ENCODE measurements at regions not wholly inside any gene's neighbourhood (a gene's known extent, or its start where the extent isn't known, plus 50 kb on each side); places are given as distances from the start of the nearest gene placed in this dataset.

GRCh38 chr7:52980129-52980528 lies 55.3 kb upstream of the POM121L12 start:
- DNase-seq (ENCODE audit: low spot score) = no peak

GRCh38 chr7:52973126-52973525 lies 62.3 kb upstream of the POM121L12 start:
- DNase-seq (ENCODE audit: low spot score) = no peak

- no peak for DNase-seq (ENCODE audit: low spot score)
Measured at GRCh38 chr7:52962402-52963076, 72.9 kb upstream of the POM121L12 start.

GRCh38 chr7:52961084-52961483 lies 74.3 kb upstream of the POM121L12 start:
- no peak for DNase-seq (ENCODE audit: low spot score)

GRCh38 chr7:52959878-52960660 lies 75.4 kb upstream of the POM121L12 start:
- no peak for DNase-seq (ENCODE audit: low spot score)

GRCh38 chr7:52959336-52959735 lies 76.1 kb upstream of the POM121L12 start:
- no peak for DNase-seq (ENCODE audit: low spot score)

- no peak for DNase-seq (ENCODE audit: low spot score)
Measured at GRCh38 chr7:52958621-52959140, 76.8 kb upstream of the POM121L12 start.

GRCh38 chr7:52956379-52956915 lies 79.0 kb upstream of the POM121L12 start:
- DNase-seq (ENCODE audit: low spot score) = no peak

GRCh38 chr7:52955522-52955921 lies 79.9 kb upstream of the POM121L12 start:
- no peak for DNase-seq (ENCODE audit: low spot score)

GRCh38 chr7:52944921-52945320 lies 90.5 kb upstream of the POM121L12 start:
- DNase-seq (ENCODE audit: low spot score) = no peak

- no peak for DNase-seq (ENCODE audit: low spot score)
Measured at GRCh38 chr7:52940481-52940880, 95.0 kb upstream of the POM121L12 start.

GRCh38 chr7:52938455-52939133 lies 96.8 kb upstream of the POM121L12 start:
- no peak for DNase-seq (ENCODE audit: low spot score)

- DNase-seq (ENCODE audit: low spot score) = no peak
Measured at GRCh38 chr7:52936750-52937149, 98.7 kb upstream of the POM121L12 start.

GRCh38 chr7:52928591-52928990 lies 106.8 kb upstream of the POM121L12 start:
- DNase-seq (ENCODE audit: low spot score) = no peak

- no peak for DNase-seq (ENCODE audit: low spot score)
Measured at GRCh38 chr7:52925332-52925731, 110.1 kb upstream of the POM121L12 start.

- no peak for DNase-seq (ENCODE audit: low spot score)
Measured at GRCh38 chr7:52920977-52921376, 114.5 kb upstream of the POM121L12 start.

GRCh38 chr7:52917982-52918578 lies 117.4 kb upstream of the POM121L12 start:
- no peak for DNase-seq (ENCODE audit: low spot score)

- DNase-seq (ENCODE audit: low spot score) = no peak
Measured at GRCh38 chr7:52911795-52912194, 123.6 kb upstream of the POM121L12 start.

- DNase-seq (ENCODE audit: low spot score) = no peak
Measured at GRCh38 chr7:52911326-52911725, 124.1 kb upstream of the POM121L12 start.

- no peak for DNase-seq (ENCODE audit: low spot score)
Measured at GRCh38 chr7:52909935-52910334, 125.5 kb upstream of the POM121L12 start.

GRCh38 chr7:52909131-52909530 lies 126.3 kb upstream of the POM121L12 start:
- DNase-seq (ENCODE audit: low spot score) = no peak

- DNase-seq (ENCODE audit: low spot score) = no peak
Measured at GRCh38 chr7:52897713-52898112, 137.7 kb upstream of the POM121L12 start.
